Endodermal cell (in vitro differentiated cells): ENCODE measurements at regions not wholly inside any gene's neighbourhood (a gene's known extent, or its start where the extent isn't known, plus 50 kb on each side); places are given as distances from the start of the nearest gene placed in this dataset.

Experiments
- DNase-seq: peaks from one replicate; pipeline ENCODE4 v3.0.0-alpha.2; 2017
- H3K27ac ChIP-seq: 2 replicates; pipeline ENCODE4 v1.5.1; 2013; ENCODE audit warnings: mild to moderate bottlenecking, low read depth, low read length, moderate library complexity
- H3K27me3 ChIP-seq: 2 replicates; pipeline ENCODE4 v1.6.1; 2013; ENCODE audit warnings: mild to moderate bottlenecking, low read length, moderate library complexity; ENCODE audit not compliant: insufficient read depth, control insufficient read depth, poor library complexity, severe bottlenecking
- H3K36me3 ChIP-seq: 2 replicates; pipeline ENCODE4 v1.7.0; 2013; ENCODE audit warnings: mild to moderate bottlenecking, low read length, moderate library complexity; ENCODE audit not compliant: control insufficient read depth, insufficient read depth
- H3K4me1 ChIP-seq: one replicate; pipeline ENCODE4 v1.7.0; 2013; ENCODE audit warnings: low read length; ENCODE audit not compliant: control insufficient read depth, insufficient read depth
- H3K4me3 ChIP-seq: 2 replicates; pipeline ENCODE4 v1.5.1; 2013; ENCODE audit warnings: mild to moderate bottlenecking, low read length, moderate library complexity
- H3K9ac ChIP-seq: 2 replicates; pipeline ENCODE4 v1.6.1; 2013; ENCODE audit warnings: mild to moderate bottlenecking, low read length, moderate library complexity; ENCODE audit not compliant: poor library complexity, severe bottlenecking; ENCODE audit errors: extremely low read depth
- H3K9me3 ChIP-seq: 2 replicates; pipeline ENCODE4 v1.6.1; 2013; ENCODE audit warnings: mild to moderate bottlenecking, low read length, moderate library complexity; ENCODE audit not compliant: control insufficient read depth
- H3K27ac Mint-ChIP-seq: 2 replicates; pipeline ENCODE4 v1.8.0; 2020; ENCODE audit warnings: mixed read lengths
- H3K27me3 Mint-ChIP-seq: 2 replicates; pipeline ENCODE4 v1.8.0; 2021; ENCODE audit warnings: mild to moderate bottlenecking, mixed read lengths; ENCODE audit not compliant: insufficient read depth
- H3K36me3 Mint-ChIP-seq: 2 replicates; pipeline ENCODE4 v1.8.0; 2020; ENCODE audit warnings: low read depth, mixed read lengths
- H3K4me1 Mint-ChIP-seq: 2 replicates; pipeline ENCODE4 v1.8.0; 2020; ENCODE audit warnings: mixed read lengths
- H3K4me3 Mint-ChIP-seq: 2 replicates; pipeline ENCODE4 v1.8.0; 2020; ENCODE audit warnings: mild to moderate bottlenecking, moderate library complexity, mixed read lengths
- H3K9me3 Mint-ChIP-seq: 2 replicates; pipeline ENCODE4 v1.8.0; 2020; ENCODE audit warnings: mild to moderate bottlenecking, mixed read lengths
- CTCF ChIP-seq: fragments of 200-600 bp; sonication (generic); conservative IDR thresholded peaks from 2 replicates; pipeline ENCODE4 v1.5.0; 2021; ENCODE audit warnings: antibody characterized with exemption, mild to moderate bottlenecking
- WGBS, 2 experiments: methylation state at CpG; one replicate each; pipeline versions ENCODE4 v1.1.5 to v1.1.7; 2013; ENCODE audit warnings: missing lambda C conversion rate in 2 of 2, mixed read lengths in 1 of 2; ENCODE audit not compliant: insufficient coverage in 1 of 2, insufficient read length in 1 of 2; 5-methylcytosine and 5-hydroxymethylcytosine counted together

DNA sequence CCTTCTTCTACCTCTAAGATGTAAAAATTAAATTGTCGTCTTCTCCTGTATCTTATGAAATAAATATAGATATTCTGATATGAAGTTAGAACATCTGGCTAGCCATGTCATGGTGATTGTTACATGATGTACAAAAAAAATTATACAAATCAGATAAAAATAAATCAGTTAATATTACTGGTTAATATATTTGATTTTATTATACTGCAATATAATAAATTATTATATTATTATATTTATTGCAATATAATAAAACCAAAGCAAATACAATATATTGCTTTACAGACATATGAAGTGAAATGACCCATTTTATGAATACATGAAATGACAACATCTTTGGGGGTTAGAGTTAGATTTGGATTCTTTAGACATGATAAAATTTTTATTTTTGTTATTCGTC lies 72.3 kb upstream of the NAALADL2 start:
- Mint-ChIP-seq H3K4me1 (peaks cover 3% of the 10 kb centered on the region), H3K27ac (no peak overlapping the region), H3K27me3 (peaks cover 11% of the 10 kb centered on the region), H3K36me3 (no peaks in the 10 kb centered on the region), H3K4me3 (no peak overlapping the region), H3K9me3 (no peaks in the 10 kb centered on the region)
- Histone ChIP-seq H3K36me3 (no peaks in the 10 kb centered on the region), H3K4me1 (no peaks in the 10 kb centered on the region), H3K9ac (no peak overlapping the region), H3K4me3 (no peak overlapping the region), H3K9me3 (no peaks in the 10 kb centered on the region), H3K27me3 (no peaks in the 10 kb centered on the region), H3K27ac (no peak overlapping the region)
- WGBS, 2 experiments = 100% methylated on average over 1 of the region's 2 CpGs; no CpG with 5 or more reads in 1 of the 2 experiments
- TF ChIP-seq CTCF = no peak
- DNase-seq = no peak

DNA sequence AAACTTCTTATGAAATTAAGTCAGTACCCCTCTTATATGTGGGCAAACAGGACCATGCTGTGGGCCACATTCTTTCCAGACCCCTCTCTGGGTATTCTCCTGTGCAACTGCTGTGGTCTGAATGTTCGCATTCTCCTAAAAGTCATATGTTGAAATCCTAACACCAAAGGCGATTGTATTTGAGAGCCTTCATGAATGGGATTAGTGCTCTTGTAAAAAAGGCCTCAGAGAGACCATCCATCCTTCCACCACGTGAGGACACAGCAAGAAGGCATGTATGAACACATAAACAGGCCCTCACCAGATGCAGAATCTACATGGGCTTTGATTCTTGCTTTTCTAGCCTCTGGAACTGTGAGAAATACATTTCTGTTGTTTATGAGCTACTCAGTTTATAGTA lies 68.0 kb upstream of the NAALADL2 start:
- H3K36me3 Mint-ChIP-seq = no peaks in the 10 kb centered on the region
- no peaks in the 10 kb centered on the region for H3K4me1 Mint-ChIP-seq
- H3K27ac Mint-ChIP-seq = no peak overlapping the region
- H3K27me3 Mint-ChIP-seq = no peaks in the 10 kb centered on the region
- H3K9me3 Mint-ChIP-seq = no peaks in the 10 kb centered on the region
- TF ChIP-seq CTCF = no peak
- H3K27me3 ChIP-seq = no peaks in the 10 kb centered on the region
- WGBS, 2 experiments = 90% methylated on average over 3 of the region's 3 CpGs
- no peak overlapping the region for H3K4me3 Mint-ChIP-seq
- no peak overlapping the region for H3K27ac ChIP-seq
- no peak overlapping the region for H3K4me3 ChIP-seq
- H3K9me3 ChIP-seq = no peaks in the 10 kb centered on the region
- H3K9ac ChIP-seq = no peak overlapping the region
- DNase-seq = no peak
- no peaks in the 10 kb centered on the region for H3K36me3 ChIP-seq
- no peaks in the 10 kb centered on the region for H3K4me1 ChIP-seq

GRCh38 chr3:174792864-174793263 lies 66.3 kb upstream of the NAALADL2 start:
- H3K4me1 Mint-ChIP-seq = no peaks in the 10 kb centered on the region
- no peaks in the 10 kb centered on the region for H3K9me3 Mint-ChIP-seq
- H3K9me3 ChIP-seq = no peaks in the 10 kb centered on the region
- no peaks in the 10 kb centered on the region for H3K36me3 ChIP-seq
- H3K27ac Mint-ChIP-seq = no peak overlapping the region
- H3K9ac ChIP-seq = no peak overlapping the region
- H3K4me3 ChIP-seq = no peak overlapping the region
- no peaks in the 10 kb centered on the region for H3K27me3 Mint-ChIP-seq
- H3K4me1 ChIP-seq = no peaks in the 10 kb centered on the region
- no peaks in the 10 kb centered on the region for H3K27me3 ChIP-seq
- WGBS, 2 experiments = no CpG with 5 or more reads among the region's 1 CpG
- H3K36me3 Mint-ChIP-seq = no peaks in the 10 kb centered on the region
- DNase-seq = no peak
- no peak for TF ChIP-seq CTCF
- no peak overlapping the region for H3K27ac ChIP-seq
- H3K4me3 Mint-ChIP-seq = no peak overlapping the region
